Natural killer cell treated with Interleukin-12 subunit alpha and Interleukin-12 subunit beta and Interleukin-15 and Interleukin-18, amount 100 ng/mL, for 72 hours (primary cell): ENCODE measurements at regions not wholly inside any gene's neighbourhood (a gene's known extent, or its start where the extent isn't known, plus 50 kb on each side); places are given as distances from the start of the nearest gene placed in this dataset.

Experiments
- ATAC-seq, 2 donors: fragments of 150-1000 bp; cut with Tn5 transposase in 1 of 2; sonication (Bioruptor Pico), chemical (Tn5 transposase) in 1 of 2; 2 replicates each; pipeline ENCODE4 v1.10.0; 2021
- DNase-seq: peaks from one replicate; pipeline ENCODE4 v3.0.0; 2022; ENCODE audit warnings: low spot score
- H3K27ac Mint-ChIP-seq, 2 donors: 1 replicate in 1 of 2; 2 replicates in 1 of 2; pipeline ENCODE4 v1.8.0; 2022; ENCODE audit warnings: mixed read lengths in 2 of 2, mild to moderate bottlenecking in 1 of 2, moderate library complexity in 1 of 2
- H3K27me3 Mint-ChIP-seq, 2 donors: 1 replicate in 1 of 2; 2 replicates in 1 of 2; pipeline ENCODE4 v1.8.0; 2022; ENCODE audit warnings: mixed read lengths in 2 of 2
- H3K36me3 Mint-ChIP-seq: one replicate; pipeline ENCODE4 v1.8.0; 2022; ENCODE audit warnings: mixed read lengths
- H3K4me1 Mint-ChIP-seq, 2 donors: 1 replicate in 1 of 2; 2 replicates in 1 of 2; pipeline ENCODE4 v1.8.0; 2022; ENCODE audit warnings: low read depth in 2 of 2, mixed read lengths in 2 of 2, mild to moderate bottlenecking in 1 of 2
- H3K4me3 Mint-ChIP-seq: one replicate; pipeline ENCODE4 v1.8.0; 2022; ENCODE audit warnings: mixed read lengths
- H3K9me3 Mint-ChIP-seq: 2 replicates; pipeline ENCODE4 v1.8.0; 2022; ENCODE audit warnings: mixed read lengths

- H3K36me3 Mint-ChIP-seq = no peaks in the 10 kb centered on the region
These were observed 816.1 kb upstream of the TENM3 start for GRCh38 chr4:181427076-181427475.

GRCh38 chr4:181431006-181431405 lies 812.2 kb upstream of the TENM3 start:
- Mint-ChIP-seq H3K27ac (no peak overlapping the region), H3K27me3 (no peaks in the 10 kb centered on the region), H3K36me3 (no peaks in the 10 kb centered on the region), H3K9me3 (peaks cover 12% of the 10 kb centered on the region), H3K4me3 (no peak overlapping the region), H3K4me1 (no peaks in the 10 kb centered on the region)
- DNase-seq (no peak), ATAC-seq (no peak)

More at GRCh38 chr4:181427076-181427475, 816.1 kb upstream of the TENM3 start:
- Mint-ChIP-seq H3K27ac (no peak overlapping the region), H3K9me3 (peaks cover 25% of the 10 kb centered on the region), H3K4me3 (no peak overlapping the region), H3K4me1 (no peaks in the 10 kb centered on the region), H3K27me3 (no peaks in the 10 kb centered on the region)
- DNase-seq (no peak), ATAC-seq (no peak)

GRCh38 chr4:181431661-181432060 lies 811.5 kb upstream of the TENM3 start:
- H3K9me3 Mint-ChIP-seq = peaks cover 12% of the 10 kb centered on the region
- H3K36me3 Mint-ChIP-seq = no peaks in the 10 kb centered on the region
- no peak overlapping the region for H3K4me3 Mint-ChIP-seq
- ATAC-seq (no peak), DNase-seq (no peak)
- H3K4me1 Mint-ChIP-seq = no peaks in the 10 kb centered on the region
- no peaks in the 10 kb centered on the region for H3K27me3 Mint-ChIP-seq
- H3K27ac Mint-ChIP-seq = no peak overlapping the region

GRCh38 chr4:181432335-181432734 lies 810.9 kb upstream of the TENM3 start:
- DNase-seq (no peak), ATAC-seq (no peak)
- H3K9me3 Mint-ChIP-seq = peaks cover 14% of the 10 kb centered on the region
- H3K4me3 Mint-ChIP-seq = no peak overlapping the region
- no peaks in the 10 kb centered on the region for H3K36me3 Mint-ChIP-seq
- H3K4me1 Mint-ChIP-seq = no peaks in the 10 kb centered on the region
- no peak overlapping the region for H3K27ac Mint-ChIP-seq
- no peaks in the 10 kb centered on the region for H3K27me3 Mint-ChIP-seq

- H3K36me3 Mint-ChIP-seq = no peaks in the 10 kb centered on the region
These were observed 805.3 kb upstream of the TENM3 start for GRCh38 chr4:181437895-181438294.

GRCh38 chr4:181438641-181439040 lies 804.6 kb upstream of the TENM3 start:
- peaks cover 7% of the 10 kb centered on the region for H3K9me3 Mint-ChIP-seq

More at GRCh38 chr4:181437895-181438294, 805.3 kb upstream of the TENM3 start:
- Mint-ChIP-seq H3K27me3 (no peaks in the 10 kb centered on the region), H3K27ac (no peak overlapping the region), H3K4me1 (no peaks in the 10 kb centered on the region), H3K4me3 (no peak overlapping the region), H3K9me3 (peaks cover 3% of the 10 kb centered on the region)
- no peak for ATAC-seq
- no peak for DNase-seq

GRCh38 chr4:181443021-181443420 lies 800.2 kb upstream of the TENM3 start:
- DNase-seq (no peak), ATAC-seq (no peak)
- H3K27ac Mint-ChIP-seq = no peak overlapping the region
- no peaks in the 10 kb centered on the region for H3K36me3 Mint-ChIP-seq
- no peak overlapping the region for H3K4me3 Mint-ChIP-seq
- H3K27me3 Mint-ChIP-seq = no peaks in the 10 kb centered on the region
- H3K9me3 Mint-ChIP-seq = peaks cover 4% of the 10 kb centered on the region
- no peaks in the 10 kb centered on the region for H3K4me1 Mint-ChIP-seq

More at GRCh38 chr4:181438641-181439040, 804.6 kb upstream of the TENM3 start:
- Mint-ChIP-seq H3K36me3 (no peaks in the 10 kb centered on the region), H3K27me3 (no peaks in the 10 kb centered on the region), H3K27ac (no peak overlapping the region), H3K4me1 (no peaks in the 10 kb centered on the region), H3K4me3 (no peak overlapping the region)
- DNase-seq (no peak), ATAC-seq (no peak)

GRCh38 chr4:181465826-181466225 lies 777.4 kb upstream of the TENM3 start:
- no peaks in the 10 kb centered on the region for H3K36me3 Mint-ChIP-seq
- no peaks in the 10 kb centered on the region for H3K4me1 Mint-ChIP-seq
- no peak for ATAC-seq
- H3K9me3 Mint-ChIP-seq = peaks cover 25% of the 10 kb centered on the region
- no peak for DNase-seq
- H3K27me3 Mint-ChIP-seq = no peaks in the 10 kb centered on the region
- H3K4me3 Mint-ChIP-seq = no peak overlapping the region
- no peak overlapping the region for H3K27ac Mint-ChIP-seq

- no peak overlapping the region for H3K4me3 Mint-ChIP-seq
These were observed 774.8 kb upstream of the TENM3 start for GRCh38 chr4:181468451-181468850.

GRCh38 chr4:181470306-181470705 lies 772.9 kb upstream of the TENM3 start:
- Mint-ChIP-seq H3K27ac (no peak overlapping the region), H3K36me3 (no peaks in the 10 kb centered on the region), H3K4me3 (no peak overlapping the region), H3K9me3 (peaks cover 8% of the 10 kb centered on the region), H3K4me1 (no peaks in the 10 kb centered on the region), H3K27me3 (no peaks in the 10 kb centered on the region)
- DNase-seq = no peak
- no peak for ATAC-seq

More at GRCh38 chr4:181468451-181468850, 774.8 kb upstream of the TENM3 start:
- H3K4me1 Mint-ChIP-seq = no peaks in the 10 kb centered on the region
- H3K9me3 Mint-ChIP-seq = peaks cover 16% of the 10 kb centered on the region
- DNase-seq = no peak
- ATAC-seq = no peak
- no peak overlapping the region for H3K27ac Mint-ChIP-seq
- no peaks in the 10 kb centered on the region for H3K36me3 Mint-ChIP-seq
- no peaks in the 10 kb centered on the region for H3K27me3 Mint-ChIP-seq

GRCh38 chr4:181475359-181475758 lies 767.8 kb upstream of the TENM3 start:
- ATAC-seq = no peak
- H3K27me3 Mint-ChIP-seq = no peaks in the 10 kb centered on the region
- no peaks in the 10 kb centered on the region for H3K36me3 Mint-ChIP-seq

GRCh38 chr4:181475781-181476507 lies 767.3 kb upstream of the TENM3 start:
- DNase-seq = no peak
- ATAC-seq = no peak
- Mint-ChIP-seq H3K4me3 (no peak overlapping the region), H3K27ac (no peak overlapping the region), H3K4me1 (no peaks in the 10 kb centered on the region), H3K9me3 (no peaks in the 10 kb centered on the region), H3K36me3 (no peaks in the 10 kb centered on the region), H3K27me3 (no peaks in the 10 kb centered on the region)

More at GRCh38 chr4:181475359-181475758, 767.8 kb upstream of the TENM3 start:
- H3K4me3 Mint-ChIP-seq = no peak overlapping the region
- DNase-seq = no peak
- H3K9me3 Mint-ChIP-seq = no peaks in the 10 kb centered on the region
- no peaks in the 10 kb centered on the region for H3K4me1 Mint-ChIP-seq
- H3K27ac Mint-ChIP-seq = no peak overlapping the region

- H3K9me3 Mint-ChIP-seq = no peaks in the 10 kb centered on the region
- ATAC-seq = no peak
- no peak for DNase-seq
- no peak overlapping the region for H3K27ac Mint-ChIP-seq
- no peaks in the 10 kb centered on the region for H3K4me1 Mint-ChIP-seq
- H3K27me3 Mint-ChIP-seq = no peaks in the 10 kb centered on the region
- no peaks in the 10 kb centered on the region for H3K36me3 Mint-ChIP-seq
- H3K4me3 Mint-ChIP-seq = no peak overlapping the region
These were observed 766.7 kb upstream of the TENM3 start for GRCh38 chr4:181476508-181476890.

- Mint-ChIP-seq H3K9me3 (peaks cover 2% of the 10 kb centered on the region), H3K4me1 (no peaks in the 10 kb centered on the region), H3K36me3 (no peaks in the 10 kb centered on the region), H3K27ac (no peak overlapping the region), H3K4me3 (no peak overlapping the region), H3K27me3 (no peaks in the 10 kb centered on the region)
- ATAC-seq (no peak), DNase-seq (no peak)
These were observed 765.6 kb upstream of the TENM3 start for GRCh38 chr4:181477591-181477990.

- no peaks in the 10 kb centered on the region for H3K36me3 Mint-ChIP-seq
- H3K27ac Mint-ChIP-seq = no peak overlapping the region
- ATAC-seq (no peak), DNase-seq (no peak)
- no peak overlapping the region for H3K4me3 Mint-ChIP-seq
- H3K27me3 Mint-ChIP-seq = no peaks in the 10 kb centered on the region
- peaks cover 3% of the 10 kb centered on the region for H3K9me3 Mint-ChIP-seq
- H3K4me1 Mint-ChIP-seq = no peaks in the 10 kb centered on the region
These were observed 764.5 kb upstream of the TENM3 start for GRCh38 chr4:181478656-181479055.
